ENCODE measurements at regions not wholly inside any gene's neighbourhood (a gene's known extent, or its start where the extent isn't known, plus 50 kb on each side); places are given as distances from the start of the nearest gene placed in this dataset.

DNA sequence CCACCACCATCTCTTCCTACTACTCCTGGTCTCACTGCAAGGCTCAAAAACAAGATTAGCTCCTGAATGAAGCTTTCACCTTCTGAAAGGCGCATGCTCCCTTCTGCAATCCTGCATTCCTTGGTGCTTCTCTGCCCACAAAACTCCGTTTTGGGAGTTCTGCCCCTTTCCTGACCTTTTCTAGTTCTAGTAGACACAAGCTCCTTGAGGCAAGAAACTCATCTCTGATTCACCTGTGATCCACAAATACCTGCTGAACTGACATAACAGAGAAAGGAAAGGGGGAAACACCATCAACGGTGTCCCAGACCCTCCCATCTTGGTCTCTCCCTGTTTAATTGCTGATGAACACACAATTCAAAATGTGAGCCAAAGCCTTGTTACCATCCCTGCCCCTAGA is 64.0 kb upstream of the EGR2 start:
- Mint-ChIP-seq H3K4me1 (no peaks in the 10 kb centered on the region), H3K36me3 (ENCODE audit: low read depth) (no peaks in the 10 kb centered on the region), H3K9me3 (no peaks in the 10 kb centered on the region), H3K27ac (no peak overlapping the region), H3K27me3 (peaks cover 9% of the 10 kb centered on the region), H3K4me3 (no peak overlapping the region)
- DNase-seq (no peak), ATAC-seq (ENCODE audit: low read depth) (no peak)
- TF ChIP-seq, protein P1, sequence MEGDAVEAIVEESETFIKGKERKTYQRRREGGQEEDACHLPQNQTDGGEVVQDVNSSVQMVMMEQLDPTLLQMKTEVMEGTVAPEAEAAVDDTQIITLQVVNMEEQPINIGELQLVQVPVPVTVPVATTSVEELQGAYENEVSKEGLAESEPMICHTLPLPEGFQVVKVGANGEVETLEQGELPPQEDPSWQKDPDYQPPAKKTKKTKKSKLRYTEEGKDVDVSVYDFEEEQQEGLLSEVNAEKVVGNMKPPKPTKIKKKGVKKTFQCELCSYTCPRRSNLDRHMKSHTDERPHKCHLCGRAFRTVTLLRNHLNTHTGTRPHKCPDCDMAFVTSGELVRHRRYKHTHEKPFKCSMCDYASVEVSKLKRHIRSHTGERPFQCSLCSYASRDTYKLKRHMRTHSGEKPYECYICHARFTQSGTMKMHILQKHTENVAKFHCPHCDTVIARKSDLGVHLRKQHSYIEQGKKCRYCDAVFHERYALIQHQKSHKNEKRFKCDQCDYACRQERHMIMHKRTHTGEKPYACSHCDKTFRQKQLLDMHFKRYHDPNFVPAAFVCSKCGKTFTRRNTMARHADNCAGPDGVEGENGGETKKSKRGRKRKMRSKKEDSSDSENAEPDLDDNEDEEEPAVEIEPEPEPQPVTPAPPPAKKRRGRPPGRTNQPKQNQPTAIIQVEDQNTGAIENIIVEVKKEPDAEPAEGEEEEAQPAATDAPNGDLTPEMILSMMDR (IDR thresholded peaks at IDR 0.05), result no peak
- intact Hi-C loops (cut with micrococcal nuclease), result no loop called here
- ChIA-PET CTCF (no interaction called here), POLR2A (no interaction called here)

DNA sequence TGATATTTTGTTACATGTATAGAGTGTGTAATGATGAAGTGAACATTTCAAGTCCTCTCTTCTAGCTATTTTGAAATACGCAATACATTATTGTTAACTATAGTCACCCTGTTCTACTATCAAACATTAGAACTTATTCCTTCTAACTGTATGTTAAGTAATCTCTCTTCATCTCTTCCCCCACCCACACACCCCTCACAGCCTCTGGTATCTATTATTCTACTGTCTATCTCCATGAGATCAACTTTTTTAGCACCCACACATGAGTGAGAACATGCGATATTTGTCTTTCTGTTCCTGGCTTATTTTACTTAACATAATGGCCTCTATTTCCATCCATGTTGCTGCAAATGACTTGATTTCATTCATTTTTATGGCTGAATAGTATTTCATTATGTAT is 57.7 kb upstream of the EGR2 start:
- Mint-ChIP-seq H3K36me3 (ENCODE audit: low read depth) (no peaks in the 10 kb centered on the region), H3K4me1 (no peaks in the 10 kb centered on the region), H3K27me3 (peaks cover 4% of the 10 kb centered on the region), H3K9me3 (no peaks in the 10 kb centered on the region), H3K4me3 (no peak overlapping the region), H3K27ac (no peak overlapping the region)
- no peak for DNase-seq
- TF ChIP-seq, protein P1 (IDR thresholded peaks at IDR 0.05), result no peak
- POLR2A ChIA-PET, result no interaction called here
- CTCF ChIA-PET, result no interaction called here
- no peak for ATAC-seq (ENCODE audit: low read depth)
- intact Hi-C loops (cut with micrococcal nuclease), result no loop called here

DNA sequence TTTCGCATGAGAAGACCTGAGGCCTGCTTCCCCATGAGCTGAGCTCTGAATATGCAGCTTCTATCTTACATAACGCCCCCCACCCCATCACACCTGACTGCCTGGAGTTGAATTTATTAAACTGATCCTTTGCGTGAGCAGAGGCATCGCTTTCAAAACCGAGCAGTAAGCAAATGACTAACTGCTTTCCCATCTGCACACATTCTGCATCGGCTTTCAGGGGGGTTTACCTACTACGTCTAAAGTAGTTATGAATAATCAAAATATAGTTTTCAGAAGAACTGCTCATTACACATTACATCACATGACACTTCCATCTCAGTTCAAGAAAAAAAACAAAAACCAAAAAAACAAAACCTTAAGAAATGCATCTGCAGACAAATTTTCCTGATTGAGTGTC is 54.7 kb upstream of the EGR2 start:
- H3K27me3 Mint-ChIP-seq, result peaks cover 4% of the 10 kb centered on the region
- no peaks in the 10 kb centered on the region for H3K36me3 Mint-ChIP-seq (ENCODE audit: low read depth)
- H3K27ac Mint-ChIP-seq, result no peak overlapping the region
- no peaks in the 10 kb centered on the region for H3K9me3 Mint-ChIP-seq
- POLR2A ChIA-PET, result interaction anchor here (0.6 kb wide), 1 partner anchor 241 kb away, joined by 3 read pairs; no protein-coding TSS in a partner anchor
- H3K4me1 Mint-ChIP-seq, result no peaks in the 10 kb centered on the region
- ATAC-seq (ENCODE audit: low read depth), result no peak
- no peak for DNase-seq
- intact Hi-C loops (cut with micrococcal nuclease), result no loop called here
- H3K4me3 Mint-ChIP-seq, result no peak overlapping the region
- TF ChIP-seq, protein P1 (IDR thresholded peaks at IDR 0.05), result no peak
- CTCF ChIA-PET, result no interaction called here

DNA sequence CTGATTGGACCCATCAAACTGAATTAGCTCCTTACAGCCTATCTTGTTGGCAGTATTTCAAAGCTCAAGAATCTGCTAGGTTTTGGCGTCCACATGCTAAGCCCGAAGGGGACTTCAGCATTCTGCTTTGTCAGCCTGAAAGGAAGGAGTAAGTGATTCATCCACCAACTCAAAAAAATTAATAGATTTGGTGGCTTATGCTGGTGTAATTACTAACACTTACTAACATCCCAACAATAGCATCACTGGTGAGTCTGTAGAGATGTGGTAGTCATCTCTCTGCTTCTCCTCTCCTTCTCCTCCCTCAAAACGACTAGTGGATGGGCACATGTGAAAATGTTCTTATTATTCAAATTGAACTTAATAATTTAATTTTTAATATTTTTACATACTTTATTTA is 53.8 kb upstream of the EGR2 start:
- TF ChIP-seq, protein P1 (IDR thresholded peaks at IDR 0.05), result no peak
- intact Hi-C loops (cut with micrococcal nuclease), result no loop called here
- H3K4me1 Mint-ChIP-seq, result no peaks in the 10 kb centered on the region
- peaks cover 4% of the 10 kb centered on the region for H3K27me3 Mint-ChIP-seq
- no peak overlapping the region for H3K27ac Mint-ChIP-seq
- H3K36me3 Mint-ChIP-seq (ENCODE audit: low read depth), result no peaks in the 10 kb centered on the region
- ChIA-PET CTCF (no interaction called here), POLR2A (interaction anchor here (0.6 kb wide), 1 partner anchor 242 kb away, joined by 3 read pairs; no protein-coding TSS in a partner anchor)
- ATAC-seq (ENCODE audit: low read depth) (no peak), DNase-seq (no peak)
- no peak overlapping the region for H3K4me3 Mint-ChIP-seq
- no peaks in the 10 kb centered on the region for H3K9me3 Mint-ChIP-seq

DNA sequence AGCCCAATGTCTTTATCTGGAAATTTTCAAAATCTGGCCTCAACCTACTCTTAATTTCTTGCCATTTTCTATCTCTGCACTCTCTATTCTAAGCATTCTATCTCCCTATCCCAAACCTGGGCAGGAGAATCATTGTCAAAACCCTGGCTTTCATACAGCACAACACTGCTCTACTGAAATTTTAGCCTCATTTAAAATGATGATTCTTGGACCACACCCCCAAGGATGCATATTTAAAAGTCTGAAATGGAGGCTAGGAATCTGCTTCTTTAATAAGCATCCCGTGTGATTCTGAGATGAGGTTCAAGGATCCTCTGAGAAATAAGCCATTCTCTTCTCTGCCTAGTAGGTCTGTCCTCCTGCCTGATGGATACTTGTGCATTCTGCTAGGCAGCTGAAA is 50.8 kb upstream of the EGR2 start:
- ChIA-PET CTCF (no interaction called here), POLR2A (no interaction called here)
- peaks cover 2% of the 10 kb centered on the region for H3K27me3 Mint-ChIP-seq
- no peak overlapping the region for H3K27ac Mint-ChIP-seq
- no peaks in the 10 kb centered on the region for H3K36me3 Mint-ChIP-seq (ENCODE audit: low read depth)
- no peak overlapping the region for H3K4me3 Mint-ChIP-seq
- no peaks in the 10 kb centered on the region for H3K9me3 Mint-ChIP-seq
- ATAC-seq (ENCODE audit: low read depth), result no peak
- no peak for DNase-seq
- intact Hi-C loops (cut with micrococcal nuclease), result no loop called here
- no peaks in the 10 kb centered on the region for H3K4me1 Mint-ChIP-seq
- TF ChIP-seq, protein P1 (IDR thresholded peaks at IDR 0.05), result no peak
